ENCODE measurements at regions not wholly inside any gene's neighbourhood (a gene's known extent, or its start where the extent isn't known, plus 50 kb on each side); places are given as distances from the start of the nearest gene placed in this dataset.
A peak's percentile ranks its signal among the peaks of the same experiment; 100 is the strongest.

DNA sequence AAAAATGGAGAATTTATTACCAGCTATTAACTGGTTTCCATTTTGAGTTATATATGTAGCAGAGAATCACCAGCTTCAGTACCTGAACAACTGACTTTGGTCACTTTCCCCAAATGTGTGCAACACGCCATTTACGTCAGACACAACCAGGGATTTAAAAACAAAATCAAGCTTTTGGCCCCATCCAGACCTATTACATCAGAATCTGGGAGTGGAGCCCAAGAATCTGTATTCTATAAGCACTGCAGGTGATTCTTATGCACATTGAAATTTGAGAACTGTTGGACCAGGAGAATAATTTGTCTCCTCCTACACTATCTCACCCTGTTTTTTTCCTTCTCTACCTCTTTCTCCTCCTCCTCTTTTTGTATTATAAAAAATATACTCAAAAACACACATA lies 295.9 kb downstream of the PRELID2 start:
- H3K4me3 ChIP-seq, result no peak overlapping the region
- H3K36me3 ChIP-seq, result no peaks in the 10 kb centered on the region
- no peaks in the 10 kb centered on the region for H3K27me3 ChIP-seq
- H3K27ac ChIP-seq, result no peak overlapping the region
- peaks cover 6% of the 10 kb centered on the region for H3K9me3 ChIP-seq
- no peak for DNase-seq (ENCODE audit: extremely low spot score in 2 of 2)
- TF ChIP-seq POLR2A (IDR thresholded peaks at IDR 0.05) (no peak), POLR2AphosphoS5 (IDR thresholded peaks at IDR 0.05; ENCODE audit: insufficient read depth in 1 of 2, low read depth in 1 of 2) (no peak), CTCF (IDR thresholded peaks at IDR 0.05) (no peak)
- no peaks in the 10 kb centered on the region for H3K4me1 ChIP-seq
- intact Hi-C loops (cut with DNase I), result no loop called here

GRCh38 chr5:145536133-145536532 lies 299.0 kb downstream of the PRELID2 start:
- no peak overlapping the region for H3K27ac ChIP-seq
- no peaks in the 10 kb centered on the region for H3K4me1 ChIP-seq
- no peak overlapping the region for H3K4me3 ChIP-seq
- no peaks in the 10 kb centered on the region for H3K36me3 ChIP-seq
- peaks cover 6% of the 10 kb centered on the region for H3K9me3 ChIP-seq
- H3K27me3 ChIP-seq, result no peaks in the 10 kb centered on the region
- no peak for TF ChIP-seq POLR2AphosphoS5 (IDR thresholded peaks at IDR 0.05; ENCODE audit: insufficient read depth in 1 of 2, low read depth in 1 of 2)
- TF ChIP-seq POLR2A (IDR thresholded peaks at IDR 0.05), result no peak
- TF ChIP-seq CTCF (IDR thresholded peaks at IDR 0.05), result no peak
- intact Hi-C loops (cut with DNase I), result no loop called here
- no peak for DNase-seq (ENCODE audit: extremely low spot score in 2 of 2)

DNA sequence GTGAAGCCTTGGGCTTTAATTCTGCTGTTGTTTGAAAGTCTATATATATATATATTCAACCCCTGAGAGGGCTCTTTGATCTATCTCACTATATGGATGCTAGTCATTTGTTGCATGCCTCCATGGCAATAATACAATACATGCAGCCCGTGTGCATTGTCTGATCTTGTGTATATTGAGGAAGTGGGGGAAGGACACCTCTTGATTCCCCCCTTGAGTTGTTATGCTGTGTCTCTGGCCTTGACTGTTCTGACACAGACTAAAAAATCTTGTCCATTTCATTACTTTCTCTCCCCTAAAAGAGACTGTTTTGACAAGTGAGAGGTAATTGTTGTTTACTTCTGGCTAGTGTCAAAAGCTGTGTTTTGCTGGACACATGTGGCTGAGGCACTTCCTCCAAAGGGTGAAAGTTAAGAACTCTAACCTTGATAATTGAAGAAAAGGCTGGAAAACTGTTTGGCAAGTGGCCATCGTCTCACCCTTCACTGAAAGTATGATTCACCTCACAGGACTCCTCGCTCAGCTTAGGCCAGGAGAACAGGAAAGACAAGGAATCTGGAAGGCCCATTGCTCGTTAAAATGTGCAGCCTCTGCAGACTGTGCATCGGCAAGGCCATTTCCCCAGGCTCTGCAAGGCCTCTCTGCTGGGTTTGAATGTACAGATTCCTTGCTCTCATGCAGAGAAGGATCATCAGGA lies 304.0 kb downstream of the PRELID2 start:
- intact Hi-C loops (cut with DNase I), result no loop called here
- TF ChIP-seq POLR2AphosphoS5 (IDR thresholded peaks at IDR 0.05; ENCODE audit: insufficient read depth in 1 of 2, low read depth in 1 of 2) (peak in 1 of 2 donors; percentile 41), POLR2A (IDR thresholded peaks at IDR 0.05) (no peak), CTCF (IDR thresholded peaks at IDR 0.05) (no peak)
- Histone ChIP-seq H3K9me3 (no peaks in the 10 kb centered on the region), H3K36me3 (no peaks in the 10 kb centered on the region), H3K4me3 (no peak overlapping the region), H3K27me3 (no peaks in the 10 kb centered on the region), H3K27ac (no peak overlapping the region), H3K4me1 (no peaks in the 10 kb centered on the region)
- DNase-seq (ENCODE audit: extremely low spot score in 2 of 2), result no peak

DNA sequence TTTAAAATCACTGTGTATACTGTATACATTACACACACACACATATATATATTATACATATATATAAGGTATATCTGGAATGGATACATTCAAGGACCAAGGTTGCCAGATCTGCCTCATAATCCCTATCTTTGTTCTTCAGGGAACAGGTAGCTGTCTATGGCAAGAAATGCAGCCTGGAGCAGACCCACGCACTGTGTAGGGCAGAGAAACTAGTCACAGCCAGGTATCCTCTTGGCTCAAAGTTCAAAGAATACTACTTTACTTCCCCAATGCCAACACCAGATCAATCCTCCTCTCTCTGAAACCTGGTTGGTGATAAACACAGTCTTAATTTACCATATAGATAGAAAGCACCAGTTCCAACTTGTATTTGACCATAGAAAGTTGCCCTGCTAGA lies 313.6 kb downstream of the PRELID2 start:
- Histone ChIP-seq H3K4me3 (no peak overlapping the region), H3K27me3 (no peaks in the 10 kb centered on the region), H3K27ac (no peak overlapping the region), H3K9me3 (no peaks in the 10 kb centered on the region), H3K36me3 (no peaks in the 10 kb centered on the region), H3K4me1 (peaks cover 4% of the 10 kb centered on the region)
- intact Hi-C loops (cut with DNase I), result no loop called here
- TF ChIP-seq POLR2AphosphoS5 (IDR thresholded peaks at IDR 0.05; ENCODE audit: insufficient read depth in 1 of 2, low read depth in 1 of 2) (no peak), CTCF (IDR thresholded peaks at IDR 0.05) (no peak), POLR2A (IDR thresholded peaks at IDR 0.05) (no peak)
- no peak for DNase-seq (ENCODE audit: extremely low spot score in 2 of 2)

DNA sequence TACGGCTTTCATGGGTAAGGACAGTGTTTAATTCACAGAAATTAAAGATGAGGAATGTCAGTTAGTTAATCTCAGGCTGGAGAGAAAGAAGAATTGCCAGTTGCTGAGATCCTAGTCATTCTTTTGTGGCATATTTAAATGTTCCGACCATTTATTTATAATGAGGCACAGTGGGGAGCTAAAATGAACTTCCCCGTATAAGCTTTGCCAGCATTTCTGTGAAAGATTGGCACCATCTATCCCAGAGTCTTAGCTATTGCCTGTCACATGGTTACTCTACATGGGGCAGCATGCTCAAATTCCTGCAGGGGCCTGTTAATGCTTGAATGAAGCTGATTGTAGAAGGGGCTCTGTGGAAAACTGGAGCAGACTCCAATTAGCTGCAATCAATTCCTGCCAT lies 314.1 kb downstream of the PRELID2 start:
- Histone ChIP-seq H3K4me1 (peaks cover 4% of the 10 kb centered on the region), H3K27me3 (no peaks in the 10 kb centered on the region)
- intact Hi-C loops (cut with DNase I), result no loop called here

More for the DNA sequence above, 314.1 kb downstream of the PRELID2 start:
- DNase-seq (ENCODE audit: extremely low spot score in 2 of 2), result no peak
- H3K27ac ChIP-seq, result no peak overlapping the region
- no peaks in the 10 kb centered on the region for H3K9me3 ChIP-seq
- H3K36me3 ChIP-seq, result no peaks in the 10 kb centered on the region
- no peak overlapping the region for H3K4me3 ChIP-seq
- TF ChIP-seq POLR2A (IDR thresholded peaks at IDR 0.05) (no peak), POLR2AphosphoS5 (IDR thresholded peaks at IDR 0.05; ENCODE audit: insufficient read depth in 1 of 2, low read depth in 1 of 2) (no peak), CTCF (IDR thresholded peaks at IDR 0.05) (no peak)

Measured in vagina (tissue), 2 donors.